ENCODE measurements at regions not wholly inside any gene's neighbourhood (a gene's known extent, or its start where the extent isn't known, plus 50 kb on each side); places are given as distances from the start of the nearest gene placed in this dataset.

DNA sequence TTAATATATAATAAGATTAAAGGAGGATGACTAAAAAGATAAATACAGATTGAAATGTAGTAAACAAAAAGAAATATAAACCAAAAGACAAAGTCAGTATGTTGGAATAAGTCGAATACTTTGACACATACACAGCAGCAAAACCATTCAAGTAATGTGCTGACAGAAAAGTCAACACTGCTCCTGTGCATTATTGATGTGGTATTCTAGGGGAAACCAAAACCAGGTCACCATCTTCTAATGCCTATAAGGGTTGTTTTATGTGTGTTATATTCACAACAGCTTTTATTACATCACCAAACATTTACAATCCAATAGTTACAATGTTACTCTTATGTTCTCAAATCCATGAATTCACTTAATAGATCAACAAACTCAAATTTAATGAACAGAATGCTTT lies 111.8 kb upstream of the DKK2 start:
- Mint-ChIP-seq H3K4me3 (no peak overlapping the region), H3K4me1 (no peaks in the 10 kb centered on the region), H3K27ac (no peak overlapping the region), H3K9me3 (no peaks in the 10 kb centered on the region), H3K36me3 (no peaks in the 10 kb centered on the region), H3K27me3 (peaks cover 0 to 14% (median 2%) of the 10 kb centered on the region in 5 donors)
- POLR2A ChIA-PET = no interaction called here
- ATAC-seq (no peak), DNase-seq (peak in 1 of 10 donors; percentile 1)

GRCh38 chr4:107138433-107138832 lies 102.3 kb upstream of the DKK2 start:
- H3K27me3 Mint-ChIP-seq = peaks cover 0 to 11% (median 4%) of the 10 kb centered on the region in 5 donors
- H3K27ac Mint-ChIP-seq = no peak overlapping the region
- POLR2A ChIA-PET = no interaction called here

DNA sequence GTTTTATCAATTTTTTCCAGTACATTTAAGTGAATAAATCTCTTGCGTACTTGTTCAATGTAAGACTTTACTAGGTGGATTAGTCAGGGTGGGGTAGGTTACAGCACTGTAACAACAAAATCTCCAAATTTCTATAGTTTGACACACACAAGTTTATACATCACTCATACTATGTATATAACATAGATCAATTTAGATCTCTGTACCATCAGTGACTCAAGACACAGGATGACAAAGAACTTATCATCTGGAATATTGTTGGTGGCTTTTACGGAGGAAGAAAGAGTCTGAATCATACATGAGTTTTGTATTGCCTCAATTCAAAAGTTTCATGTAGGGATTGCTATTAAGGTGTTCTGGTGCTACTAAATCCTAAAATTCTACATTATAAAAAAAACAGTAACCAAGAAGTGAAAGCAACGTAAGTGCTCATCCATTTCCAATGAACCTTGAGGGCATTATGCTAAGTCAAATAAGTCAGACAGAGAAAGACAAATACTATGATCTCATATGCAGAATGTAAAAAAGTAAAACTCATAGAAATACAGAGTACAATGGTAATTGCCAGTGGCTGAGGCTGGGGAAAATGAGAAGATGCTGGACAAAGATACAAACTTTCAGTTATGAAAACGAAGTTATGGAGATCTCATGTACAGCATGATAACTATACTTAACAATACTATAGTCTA lies 98.0 kb upstream of the DKK2 start:
- Mint-ChIP-seq H3K36me3 (no peaks in the 10 kb centered on the region), H3K9me3 (no peaks in the 10 kb centered on the region), H3K27ac (no peak overlapping the region), H3K4me1 (no peaks in the 10 kb centered on the region), H3K4me3 (no peak overlapping the region), H3K27me3 (peaks cover 0 to 5% (median 1%) of the 10 kb centered on the region in 5 donors)
- POLR2A ChIA-PET = no interaction called here
- DNase-seq = no peak
- ATAC-seq = no peak

More at GRCh38 chr4:107138433-107138832, 102.3 kb upstream of the DKK2 start:
- Mint-ChIP-seq H3K4me3 (no peak overlapping the region), H3K9me3 (no peaks in the 10 kb centered on the region), H3K4me1 (no peaks in the 10 kb centered on the region), H3K36me3 (no peaks in the 10 kb centered on the region)
- no peak for DNase-seq
- ATAC-seq = no peak

DNA sequence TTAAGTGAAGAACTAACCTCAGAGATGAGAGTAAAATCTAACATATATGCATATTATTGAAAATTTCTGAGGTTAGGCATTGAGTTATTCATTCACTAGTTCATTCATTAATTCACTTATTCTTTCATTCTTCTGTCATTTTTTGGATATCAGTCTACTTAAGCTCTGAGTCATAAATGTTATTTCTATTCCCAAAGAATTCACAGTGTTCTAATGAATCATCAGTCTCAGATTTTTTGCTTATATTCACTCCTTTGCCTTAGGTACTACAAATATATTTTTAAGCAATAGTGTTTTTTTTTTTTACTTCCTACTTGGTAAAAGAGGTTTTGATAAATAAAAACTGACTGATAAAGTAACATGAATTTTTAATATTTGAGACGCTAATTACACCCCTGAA lies 95.2 kb upstream of the DKK2 start:
- Mint-ChIP-seq H3K4me3 (no peak overlapping the region), H3K36me3 (no peaks in the 10 kb centered on the region), H3K9me3 (peaks cover 0 to 6% (median 0%) of the 10 kb centered on the region in 9 donors), H3K4me1 (no peaks in the 10 kb centered on the region), H3K27ac (no peak overlapping the region), H3K27me3 (peaks cover 0 to 13% (median 5%) of the 10 kb centered on the region in 5 donors)
- no peak for ATAC-seq
- DNase-seq = no peak
- POLR2A ChIA-PET = no interaction called here

- Mint-ChIP-seq H3K36me3 (no peaks in the 10 kb centered on the region), H3K9me3 (peaks cover 0 to 6% (median 0%) of the 10 kb centered on the region in 9 donors), H3K27me3 (peaks cover 0 to 13% (median 5%) of the 10 kb centered on the region in 5 donors), H3K27ac (no peak overlapping the region), H3K4me3 (no peak overlapping the region), H3K4me1 (no peaks in the 10 kb centered on the region)
- ATAC-seq = no peak
- POLR2A ChIA-PET = no interaction called here
- DNase-seq = no peak
These were observed 94.0 kb upstream of the DKK2 start for GRCh38 chr4:107130157-107130556.

DNA sequence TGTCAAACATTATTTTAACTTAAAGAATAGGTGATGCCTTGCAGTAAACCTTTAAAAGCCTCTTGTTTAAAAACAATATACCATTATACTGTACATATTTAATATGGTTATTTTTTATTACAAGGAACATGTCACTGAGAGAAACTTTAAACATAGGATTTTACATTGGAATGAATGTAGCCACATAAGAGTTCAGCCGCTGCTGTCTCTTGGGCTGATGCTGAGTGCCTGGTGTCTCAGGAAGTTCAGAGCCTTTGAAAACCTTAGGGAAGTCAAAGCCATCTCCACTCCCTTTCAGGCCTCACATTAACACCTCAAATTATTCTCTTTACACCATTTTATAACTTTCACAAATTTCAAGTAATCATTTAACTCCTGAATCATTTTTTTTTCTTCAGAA lies 93.5 kb upstream of the DKK2 start:
- H3K4me3 Mint-ChIP-seq = no peak overlapping the region
- no peaks in the 10 kb centered on the region for H3K36me3 Mint-ChIP-seq
- no peak overlapping the region for H3K27ac Mint-ChIP-seq
- peaks cover 0 to 6% (median 0%) of the 10 kb centered on the region in 9 donors for H3K9me3 Mint-ChIP-seq
- DNase-seq (no peak), ATAC-seq (no peak)
- POLR2A ChIA-PET = no interaction called here
- peaks cover 0 to 13% (median 3%) of the 10 kb centered on the region in 5 donors for H3K27me3 Mint-ChIP-seq
- no peaks in the 10 kb centered on the region for H3K4me1 Mint-ChIP-seq

DNA sequence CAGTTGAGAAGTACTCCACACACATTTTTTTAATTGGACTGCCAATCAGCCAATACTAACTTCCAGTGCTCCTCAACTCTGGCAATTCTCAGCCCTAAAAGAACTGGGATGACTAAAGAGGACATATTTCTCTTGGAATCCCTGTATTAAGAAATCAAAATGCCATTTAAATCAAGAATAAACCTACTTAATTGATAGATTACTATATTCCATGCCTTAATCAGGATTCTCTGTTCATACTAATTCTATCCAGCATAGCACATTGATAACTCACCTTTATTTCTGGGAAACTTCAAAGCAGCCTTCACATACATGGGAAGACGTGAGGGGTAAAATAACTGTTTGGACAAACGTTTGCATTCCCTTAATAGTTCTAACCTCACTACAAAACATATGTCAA lies 93.0 kb upstream of the DKK2 start:
- Mint-ChIP-seq H3K36me3 (no peaks in the 10 kb centered on the region), H3K9me3 (peaks cover 0 to 6% (median 0%) of the 10 kb centered on the region in 9 donors), H3K27ac (no peak overlapping the region), H3K4me1 (no peaks in the 10 kb centered on the region), H3K4me3 (no peak overlapping the region), H3K27me3 (peaks cover 0 to 13% (median 3%) of the 10 kb centered on the region in 5 donors)
- DNase-seq (no peak), ATAC-seq (no peak)
- POLR2A ChIA-PET = no interaction called here

GRCh38 chr4:107128116-107128515 lies 92.0 kb upstream of the DKK2 start:
- H3K4me1 Mint-ChIP-seq = no peaks in the 10 kb centered on the region
- no peaks in the 10 kb centered on the region for H3K36me3 Mint-ChIP-seq
- no peak overlapping the region for H3K4me3 Mint-ChIP-seq
- peaks cover 0 to 13% (median 3%) of the 10 kb centered on the region in 5 donors for H3K27me3 Mint-ChIP-seq
- ATAC-seq = no peak
- H3K9me3 Mint-ChIP-seq = peaks cover 0 to 6% (median 0%) of the 10 kb centered on the region in 9 donors
- no peak for DNase-seq
- no peak overlapping the region for H3K27ac Mint-ChIP-seq
- POLR2A ChIA-PET = no interaction called here

- no peak for ATAC-seq
- Mint-ChIP-seq H3K4me3 (no peak overlapping the region), H3K36me3 (no peaks in the 10 kb centered on the region), H3K4me1 (no peaks in the 10 kb centered on the region), H3K27ac (no peak overlapping the region), H3K27me3 (peaks cover 0 to 13% (median 3%) of the 10 kb centered on the region in 5 donors), H3K9me3 (peaks cover 0 to 6% (median 0%) of the 10 kb centered on the region in 9 donors)
- no peak for DNase-seq
- POLR2A ChIA-PET = no interaction called here
These were observed 89.4 kb upstream of the DKK2 start for GRCh38 chr4:107125496-107125895.

GRCh38 chr4:107122736-107123135 lies 86.6 kb upstream of the DKK2 start:
- Mint-ChIP-seq H3K27me3 (peaks cover 0 to 9% (median 3%) of the 10 kb centered on the region in 5 donors), H3K4me3 (no peak overlapping the region), H3K27ac (no peak overlapping the region), H3K4me1 (no peaks in the 10 kb centered on the region), H3K9me3 (peaks cover 0 to 6% (median 0%) of the 10 kb centered on the region in 9 donors), H3K36me3 (no peaks in the 10 kb centered on the region)
- POLR2A ChIA-PET = no interaction called here
- ATAC-seq (no peak), DNase-seq (no peak)

DNA sequence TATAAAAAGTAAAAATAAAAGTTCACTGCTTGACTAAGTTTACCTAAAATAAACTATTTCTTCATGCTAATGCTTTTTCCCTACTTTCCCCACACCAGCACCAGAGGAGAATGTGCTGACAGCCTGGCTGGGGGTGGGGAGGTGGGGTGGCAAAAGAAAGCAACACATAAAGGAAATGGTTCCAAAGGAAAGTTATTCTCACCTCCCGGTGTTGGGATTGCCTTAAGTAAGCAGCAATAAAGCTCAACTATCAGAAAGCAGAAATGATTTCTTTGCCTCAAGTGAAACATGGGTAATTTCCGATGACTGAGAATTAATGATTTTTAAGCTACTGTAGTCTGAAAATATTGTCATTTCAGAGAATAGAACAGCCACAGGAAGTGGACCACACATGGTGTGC lies 84.5 kb upstream of the DKK2 start:
- Mint-ChIP-seq H3K9me3 (peaks cover 0 to 2% (median 0%) of the 10 kb centered on the region in 9 donors), H3K4me3 (no peak overlapping the region), H3K27me3 (peaks cover 0 to 6% (median 0%) of the 10 kb centered on the region in 5 donors), H3K4me1 (no peaks in the 10 kb centered on the region), H3K36me3 (no peaks in the 10 kb centered on the region), H3K27ac (no peak overlapping the region)
- POLR2A ChIA-PET = no interaction called here
- no peak for DNase-seq
- no peak for ATAC-seq

- peaks cover 0 to 6% (median 0%) of the 10 kb centered on the region in 5 donors for H3K27me3 Mint-ChIP-seq
- POLR2A ChIA-PET = no interaction called here
- no peaks in the 10 kb centered on the region for H3K36me3 Mint-ChIP-seq
- peaks cover 0 to 2% (median 0%) of the 10 kb centered on the region in 9 donors for H3K9me3 Mint-ChIP-seq
- H3K4me3 Mint-ChIP-seq = no peak overlapping the region
- no peaks in the 10 kb centered on the region for H3K4me1 Mint-ChIP-seq
- ATAC-seq = no peak
- DNase-seq = no peak
- peak overlapping the region in 1 of 10 donors; percentile 68 for H3K27ac Mint-ChIP-seq
These were observed 81.6 kb upstream of the DKK2 start for GRCh38 chr4:107117726-107118125.

- Mint-ChIP-seq H3K36me3 (no peaks in the 10 kb centered on the region), H3K27ac (no peak overlapping the region), H3K4me3 (no peak overlapping the region), H3K9me3 (peaks cover 0 to 8% (median 3%) of the 10 kb centered on the region in 9 donors), H3K4me1 (no peaks in the 10 kb centered on the region), H3K27me3 (peaks cover 0 to 6% (median 0%) of the 10 kb centered on the region in 5 donors)
- DNase-seq = no peak
- POLR2A ChIA-PET = no interaction called here
- no peak for ATAC-seq
These were observed 79.2 kb upstream of the DKK2 start for GRCh38 chr4:107115185-107115847.
